Kidney capillary endothelial cell (primary cell): ENCODE measurements at regions not wholly inside any gene's neighbourhood (a gene's known extent, or its start where the extent isn't known, plus 50 kb on each side); places are given as distances from the start of the nearest gene placed in this dataset.
A peak's percentile ranks its signal among the peaks of the same experiment; 100 is the strongest.
"Not testable (repeated sequence)": the region's sequence is repeated elsewhere in the genome, so short reads cannot be mapped to it uniquely, and the experiment has no call there.

ENCODE experiments used
- DNase-seq: peaks from one replicate; pipeline ENCODE4 v3.0.0-alpha.2; 2018; ENCODE audit warnings: low spot score

- no peak for DNase-seq
Observed at GRCh38 chr1:112855152-112855828, 100.7 kb downstream of the SLC16A1 start.

GRCh38 chr1:112854368-112854984 is 101.5 kb downstream of the SLC16A1 start:
- DNase-seq = not testable (repeated sequence)

DNA sequence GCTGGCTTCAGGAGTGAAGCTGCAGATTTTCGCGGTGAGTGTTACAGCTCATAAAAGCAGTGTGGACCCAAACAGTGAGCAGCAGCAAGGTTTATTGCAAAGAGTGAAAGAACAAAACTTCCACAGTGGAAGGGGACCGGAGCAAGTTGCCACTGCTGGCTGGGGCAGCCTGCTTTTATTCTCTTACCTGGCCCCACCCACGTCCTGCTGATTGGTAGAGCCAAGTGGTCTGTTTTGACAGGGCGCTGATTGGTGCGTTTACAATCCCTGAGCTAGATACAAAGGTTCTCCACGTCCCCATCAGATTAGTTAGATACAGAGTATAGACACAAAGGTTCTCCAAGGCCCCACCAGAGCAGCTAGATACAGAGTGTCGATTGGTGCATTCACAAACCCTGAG is 102.1 kb downstream of the SLC16A1 start:
- not testable (repeated sequence) for DNase-seq

DNA sequence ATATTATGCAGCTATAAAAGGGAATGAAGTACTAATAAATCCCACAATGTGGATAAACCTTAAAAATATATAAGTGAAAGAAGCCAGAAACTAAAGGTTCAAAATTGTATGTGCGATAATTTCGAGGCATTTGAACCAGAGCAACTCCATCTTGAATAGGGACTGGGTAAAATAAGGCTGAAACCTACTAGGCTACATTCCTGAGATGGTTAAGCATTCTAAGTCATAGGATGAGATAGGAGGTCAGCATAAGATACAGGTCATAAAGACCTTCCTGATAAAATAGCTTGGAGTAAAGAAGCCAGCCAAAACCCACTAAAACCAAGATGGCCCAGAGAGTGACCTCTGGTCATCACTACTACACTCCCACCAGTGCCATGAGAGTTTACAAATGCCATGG is 103.1 kb downstream of the SLC16A1 start:
- no peak for DNase-seq

- DNase-seq = no peak
Observed at GRCh38 chr1:112852276-112852675, 103.7 kb downstream of the SLC16A1 start.

DNA sequence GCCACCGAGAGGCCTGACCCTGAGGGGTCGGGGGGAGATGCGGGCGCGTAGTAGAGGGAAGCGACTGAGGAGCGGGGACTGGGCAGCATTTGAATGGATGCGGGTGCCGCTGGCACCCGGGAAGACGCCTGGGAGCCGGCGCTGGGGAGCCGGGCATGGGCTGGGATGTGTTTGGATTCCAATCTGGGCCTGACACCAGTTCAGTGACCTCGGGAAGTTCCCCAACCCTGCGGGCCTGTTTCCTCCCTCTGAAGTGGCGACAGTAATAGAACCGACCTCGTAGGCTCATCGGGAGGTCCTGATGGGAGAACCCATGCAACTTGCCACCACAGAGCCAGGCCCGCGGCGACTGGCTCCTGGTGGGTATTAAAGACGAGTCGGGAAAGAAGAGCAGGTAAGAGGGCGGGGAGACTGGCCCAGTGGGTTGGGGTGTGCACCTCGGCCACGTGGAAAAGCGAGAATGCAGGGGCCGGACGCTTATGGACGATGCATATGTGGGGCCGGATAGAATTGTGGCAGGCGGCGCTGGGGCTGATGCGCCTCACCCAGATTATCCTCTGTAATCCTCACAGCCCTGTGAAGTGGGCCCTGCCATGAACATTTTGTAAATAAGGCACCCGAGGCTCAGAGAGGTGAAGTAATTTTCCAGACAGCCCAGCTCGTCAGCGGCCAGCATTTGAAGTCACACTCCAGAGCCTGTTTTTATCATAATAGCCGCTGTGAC is 105.8 kb downstream of the SLC16A1 start:
- no peak for DNase-seq

- no peak for DNase-seq
Observed at GRCh38 chr1:112849425-112850033, 106.5 kb downstream of the SLC16A1 start.

- DNase-seq = no peak
Observed at GRCh38 chr1:112841825-112842224, 114.2 kb downstream of the SLC16A1 start.

DNA sequence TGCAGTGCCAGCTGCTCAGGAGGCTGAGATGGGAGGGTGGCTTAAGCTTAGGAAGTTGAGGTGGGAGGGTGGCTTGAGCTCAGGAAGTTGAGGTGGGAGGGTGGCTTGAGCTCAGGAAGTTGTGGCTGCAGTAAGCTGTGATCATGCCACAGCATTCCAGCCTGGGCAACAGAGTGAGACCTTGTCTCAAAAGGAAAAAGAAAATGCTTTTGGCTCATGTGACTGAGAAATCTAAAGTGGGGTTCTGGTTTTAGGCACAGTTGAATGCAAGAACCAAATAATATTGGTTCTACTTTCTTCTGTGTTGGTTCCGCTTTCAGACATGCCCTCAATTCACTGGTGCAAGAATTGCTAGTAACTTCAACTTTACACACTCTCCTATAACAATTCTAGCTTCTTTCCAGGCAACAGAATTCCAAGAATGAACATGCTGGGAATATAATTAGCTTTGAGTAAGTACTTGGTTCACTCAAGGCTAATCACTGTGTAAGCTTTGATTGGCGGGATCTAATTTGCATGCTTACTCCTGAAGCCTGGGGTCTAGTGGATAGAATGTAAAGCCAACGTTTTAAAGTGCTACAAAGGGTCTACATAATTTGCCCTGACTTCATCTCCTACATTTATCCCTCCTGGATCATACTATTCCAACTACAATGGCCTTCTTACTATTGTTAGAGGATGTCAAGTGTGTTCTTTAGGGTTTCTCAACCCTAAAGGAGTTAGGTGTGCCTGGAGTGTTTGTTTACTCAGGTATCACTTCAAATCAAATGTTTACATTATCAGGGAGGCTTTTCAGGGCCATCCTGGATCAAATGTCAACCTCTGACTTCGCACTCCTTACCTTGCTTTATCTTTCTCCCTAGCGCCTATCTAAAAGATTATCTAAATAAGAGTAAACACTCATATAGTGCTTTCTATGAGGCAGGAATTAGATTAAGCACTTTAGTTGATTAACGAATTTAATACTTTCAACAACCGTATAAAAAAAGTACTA is 115.1 kb downstream of the SLC16A1 start:
- peak; percentile 24 for DNase-seq

DNA sequence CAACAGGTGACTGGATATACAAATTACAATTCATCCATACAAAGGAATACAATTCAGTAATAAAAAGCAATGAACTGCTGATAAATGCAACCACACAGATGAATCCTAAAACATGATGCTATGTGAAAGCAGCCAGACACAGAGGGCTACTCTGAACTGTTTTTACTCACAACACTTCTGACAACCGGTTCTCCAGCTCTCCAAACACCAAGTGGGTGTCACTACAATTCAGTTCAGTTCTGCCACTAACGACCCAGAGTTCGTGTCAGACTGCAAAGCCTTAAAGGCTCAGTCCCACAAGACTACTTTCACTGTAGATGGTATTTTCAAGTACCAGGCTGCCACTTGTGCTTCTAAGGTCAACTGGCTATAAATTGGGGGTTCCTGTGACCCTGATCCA is 119.4 kb downstream of the SLC16A1 start:
- DNase-seq = no peak

- DNase-seq = no peak
Observed at GRCh38 chr1:112833806-112834205, 118.7 kb upstream of the PPM1J start.

GRCh38 chr1:112832259-112832658 is 117.1 kb upstream of the PPM1J start:
- DNase-seq = not testable (repeated sequence)

- not testable (repeated sequence) for DNase-seq
Observed at GRCh38 chr1:112829691-112830090, 114.6 kb upstream of the PPM1J start.

DNA sequence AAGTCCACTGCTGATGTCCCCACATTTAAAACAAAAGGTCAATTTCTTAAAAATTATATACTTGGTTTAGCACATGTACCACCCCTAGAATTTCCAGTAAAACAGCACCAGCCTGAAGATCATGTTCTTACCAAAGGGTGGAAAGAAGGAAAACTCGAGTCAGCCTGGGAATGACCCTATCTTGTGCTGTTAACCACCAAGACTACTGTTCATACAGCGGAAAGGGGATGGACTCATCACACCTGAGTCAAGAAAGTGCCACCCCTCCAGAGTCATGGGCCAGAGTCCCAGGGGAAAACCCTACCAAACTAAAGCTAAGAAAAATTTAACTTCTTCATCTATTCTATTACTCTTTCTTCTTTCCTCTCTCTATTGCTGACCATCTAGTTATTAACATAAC is 113.6 kb upstream of the PPM1J start:
- DNase-seq = no peak

DNA sequence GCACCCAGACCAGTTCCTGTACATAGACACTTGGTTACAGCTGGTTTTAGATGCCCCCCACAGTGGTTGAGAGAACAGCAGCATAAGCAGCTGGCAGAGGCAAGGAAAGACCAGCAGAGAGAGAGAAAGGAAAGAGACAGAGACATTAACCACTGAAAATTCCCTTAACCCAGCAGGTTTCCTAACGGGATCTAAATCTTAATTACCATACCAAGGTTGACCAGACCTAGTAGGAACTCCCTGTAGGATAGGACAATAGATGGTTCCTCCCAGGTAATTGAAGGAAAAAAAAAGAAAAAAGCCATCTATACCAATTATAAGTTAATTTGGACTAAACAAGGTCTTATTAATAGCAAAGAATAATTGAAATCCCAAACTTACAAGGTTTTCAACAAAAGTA is 112.3 kb upstream of the PPM1J start:
- DNase-seq = not testable (repeated sequence)

DNA sequence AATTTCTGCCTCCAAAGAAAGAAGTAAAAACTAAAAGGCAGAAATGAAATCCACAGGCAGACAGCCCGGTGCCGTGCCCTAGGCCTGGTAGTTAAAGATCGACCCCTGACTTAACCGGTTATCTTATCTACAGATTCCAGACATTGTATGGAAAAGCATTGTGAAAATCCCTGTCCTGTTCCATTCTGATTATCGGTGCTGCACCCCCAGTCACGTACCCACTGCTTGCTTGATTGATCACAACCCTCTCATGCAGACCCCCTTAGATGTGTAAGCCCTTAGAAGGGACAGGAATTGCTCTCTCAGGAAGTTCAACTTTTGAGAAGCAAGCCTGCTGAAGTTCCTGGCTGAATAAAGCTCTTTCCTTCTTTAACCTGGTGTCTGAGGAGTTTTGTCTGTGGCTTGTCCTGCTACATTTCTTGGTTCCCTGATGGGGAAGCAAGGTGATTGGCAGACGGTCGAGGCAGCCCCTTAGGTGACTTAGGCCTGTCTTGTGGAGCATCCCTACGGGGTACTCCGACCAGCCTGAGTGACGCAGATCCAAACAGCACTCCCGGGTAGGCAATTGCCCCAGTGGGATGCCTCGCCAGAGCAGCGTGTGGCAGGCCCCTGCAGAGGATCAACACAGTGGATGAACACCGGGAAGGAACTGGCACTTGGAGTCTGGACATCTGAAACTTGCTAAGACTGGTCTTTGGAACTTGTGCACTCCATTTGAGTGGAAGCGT is 111.2 kb upstream of the PPM1J start:
- no peak for DNase-seq

- not testable (repeated sequence) for DNase-seq
Observed at GRCh38 chr1:112825563-112826216, 110.6 kb upstream of the PPM1J start.

DNA sequence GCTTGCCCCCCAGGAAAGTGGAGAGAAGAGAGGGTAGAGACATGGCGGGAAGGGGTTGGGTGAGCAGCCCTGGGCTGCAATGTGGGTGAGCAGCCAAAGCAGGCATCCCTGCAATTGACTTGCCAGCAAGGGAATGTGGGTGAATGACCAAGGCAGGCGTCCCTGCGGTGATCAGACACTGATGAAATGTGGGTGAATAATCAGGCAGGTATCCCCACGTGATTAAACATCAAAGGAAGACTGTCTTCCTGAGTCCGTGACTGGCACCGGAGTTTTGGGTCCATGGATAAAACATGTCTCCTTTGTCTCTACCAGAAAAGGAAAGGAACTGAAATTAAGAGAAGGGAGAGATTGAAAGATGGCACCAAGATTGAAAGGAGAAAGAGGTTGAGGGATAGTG is 109.9 kb upstream of the PPM1J start:
- not testable (repeated sequence) for DNase-seq

DNA sequence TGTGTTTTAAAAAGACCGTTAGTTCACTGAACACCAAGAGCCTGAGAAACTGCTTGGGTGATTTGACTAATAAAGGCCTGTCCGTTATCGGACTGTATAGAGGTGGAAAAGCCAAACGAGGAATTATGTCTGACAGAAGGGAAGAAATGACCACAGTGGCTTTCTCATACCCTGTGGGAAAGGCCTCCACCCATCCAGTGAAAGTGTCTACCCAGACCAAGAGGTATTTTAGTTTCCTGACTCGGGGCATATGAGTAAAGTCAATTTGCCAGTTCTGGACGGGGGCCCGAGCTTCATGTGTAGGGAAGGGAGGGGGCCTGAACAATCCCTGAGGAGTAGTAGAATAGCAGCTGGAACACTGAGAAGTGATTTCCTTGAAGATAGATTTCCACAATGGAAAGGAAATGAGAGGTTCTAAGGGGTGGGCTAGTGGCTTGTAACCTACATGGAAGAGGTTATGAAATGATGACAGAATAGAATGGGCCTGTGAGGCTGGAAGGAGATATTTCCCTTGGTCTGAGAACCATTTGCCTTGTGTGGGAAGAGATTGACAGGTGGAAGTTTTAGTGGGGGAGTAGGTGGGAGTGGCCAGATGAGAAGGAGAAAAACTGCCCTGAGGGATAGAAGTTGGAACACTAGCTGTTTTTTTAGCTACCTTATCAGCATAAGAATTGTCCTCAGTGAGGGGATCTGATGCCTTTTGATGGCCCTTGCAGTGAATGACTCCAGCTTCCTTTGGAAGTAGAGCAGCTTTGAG is 106.4 kb upstream of the PPM1J start:
- not testable (repeated sequence) for DNase-seq
